ENCODE measurements at regions not wholly inside any gene's neighbourhood (a gene's known extent, or its start where the extent isn't known, plus 50 kb on each side); places are given as distances from the start of the nearest gene placed in this dataset.

DNA sequence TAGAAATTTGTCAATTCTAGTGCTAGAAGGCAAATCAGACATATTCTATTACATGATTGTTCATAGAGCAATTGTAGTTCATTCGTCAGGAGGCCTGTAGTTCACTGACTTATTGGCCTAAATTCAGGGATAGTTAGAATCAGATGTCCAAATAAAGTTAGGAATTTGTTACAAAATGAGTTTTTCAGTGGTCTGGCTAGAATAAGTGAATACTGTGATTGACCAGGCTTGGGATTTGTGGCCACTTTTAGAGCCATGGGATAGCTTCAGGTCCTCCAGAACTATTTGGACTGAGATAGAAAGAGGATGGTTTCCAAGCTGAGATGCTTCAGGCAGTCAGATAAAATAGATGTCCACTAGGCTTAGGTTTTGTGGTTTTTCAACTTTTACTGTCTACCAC, 199.1 kb upstream of the MPDZ start:
- TF ChIP-seq, protein P1, sequence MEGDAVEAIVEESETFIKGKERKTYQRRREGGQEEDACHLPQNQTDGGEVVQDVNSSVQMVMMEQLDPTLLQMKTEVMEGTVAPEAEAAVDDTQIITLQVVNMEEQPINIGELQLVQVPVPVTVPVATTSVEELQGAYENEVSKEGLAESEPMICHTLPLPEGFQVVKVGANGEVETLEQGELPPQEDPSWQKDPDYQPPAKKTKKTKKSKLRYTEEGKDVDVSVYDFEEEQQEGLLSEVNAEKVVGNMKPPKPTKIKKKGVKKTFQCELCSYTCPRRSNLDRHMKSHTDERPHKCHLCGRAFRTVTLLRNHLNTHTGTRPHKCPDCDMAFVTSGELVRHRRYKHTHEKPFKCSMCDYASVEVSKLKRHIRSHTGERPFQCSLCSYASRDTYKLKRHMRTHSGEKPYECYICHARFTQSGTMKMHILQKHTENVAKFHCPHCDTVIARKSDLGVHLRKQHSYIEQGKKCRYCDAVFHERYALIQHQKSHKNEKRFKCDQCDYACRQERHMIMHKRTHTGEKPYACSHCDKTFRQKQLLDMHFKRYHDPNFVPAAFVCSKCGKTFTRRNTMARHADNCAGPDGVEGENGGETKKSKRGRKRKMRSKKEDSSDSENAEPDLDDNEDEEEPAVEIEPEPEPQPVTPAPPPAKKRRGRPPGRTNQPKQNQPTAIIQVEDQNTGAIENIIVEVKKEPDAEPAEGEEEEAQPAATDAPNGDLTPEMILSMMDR (IDR thresholded peaks at IDR 0.05), result no peak
- TF ChIP-seq POLR2A (IDR thresholded peaks at IDR 0.05) (no peak), EP300 (IDR thresholded peaks at IDR 0.05) (no peak), POLR2AphosphoS5 (IDR thresholded peaks at IDR 0.05) (no peak)

Measured in sigmoid colon (tissue), 4 donors.